A549 (cell line): ENCODE measurements at regions not wholly inside any gene's neighbourhood (a gene's known extent, or its start where the extent isn't known, plus 50 kb on each side); places are given as distances from the start of the nearest gene placed in this dataset.

ENCODE experiments used
- ATAC-seq, 2 experiments: fragments of 200-7000 bp in 1 of 2; fragments of >200 bp in 1 of 2; cut with Nextera tagmentation in 1 of 2; cut with Tn5 transposase in 1 of 2; 3 replicates each; pipeline versions ENCODE4 v1.8.0 to v1.9.1; 2018 to 2020; ENCODE audit warnings: mild to moderate bottlenecking in 1 of 2, moderate library complexity in 1 of 2
- CTCF ChIA-PET: fragments of 300-600 bp; sonication (Branson Sonifier 250); formaldehyde crosslinking; extraction: SDS; loops from one replicate; lab custom pipeline; 2021; ENCODE audit warnings: antibody characterized with exemption, inconsistent platforms; lab: Yijun Ruan, JAX
- POLR2A ChIA-PET: fragments of 350-600 bp; formaldehyde crosslinking; extraction: SDS; loops from one replicate; lab custom pipeline; 2021; ENCODE audit warnings: antibody characterized with exemption, inconsistent platforms; lab: Yijun Ruan, JAX
- DNase-seq, 2 experiments: peaks; one replicate each; pipeline versions ENCODE4 v3.0.0 to v3.0.0-alpha.2; 2011 to 2016; ENCODE audit warnings: low read depth in 1 of 2, low spot score in 1 of 2
- FAIRE-seq: peaks from 2 replicates; lab custom pipeline; 2011; peaks lifted over from hg19 to GRCh38; lab: Jason Lieb, UNC
- H3K27ac ChIP-seq, 2 experiments: fragments of >200 bp; sonication (Bioruptor Twin); formaldehyde crosslinking; 3 replicates each; pipeline ENCODE4 v1.5.1; 2016 to 2017
- H3K4me1 ChIP-seq: fragments of >200 bp; sonication (Bioruptor Twin); formaldehyde crosslinking; 3 replicates; pipeline ENCODE4 v1.6.1; 2016
- H3K4me2 ChIP-seq: fragments of >200 bp; sonication (Bioruptor Twin); formaldehyde crosslinking; 3 replicates; pipeline ENCODE4 v1.6.1; 2016
- H3K4me3 ChIP-seq: fragments of >200 bp; sonication (Bioruptor Twin); formaldehyde crosslinking; 3 replicates; pipeline ENCODE4 v1.5.1; 2016
- H3K9me3 ChIP-seq: fragments of >200 bp; sonication (Bioruptor Twin); formaldehyde crosslinking; 3 replicates; pipeline ENCODE4 v1.6.1; 2016
- BCL3 ChIP-seq: fragments of >200 bp; sonication (Bioruptor Twin); formaldehyde crosslinking; IDR thresholded peaks from 3 replicates; pipeline ENCODE4 v1.6.1; 2016
- CTCF ChIP-seq: fragments of >200 bp; sonication (Bioruptor Twin); formaldehyde crosslinking; IDR thresholded peaks from 3 replicates; pipeline ENCODE4 v1.5.1; 2016
- EHF ChIP-seq: fragments of 250-450 bp; sonication (Bioruptor Pico); IDR thresholded peaks from 2 replicates; pipeline ENCODE4 v1.5.0; 2020; ENCODE audit warnings: mild to moderate bottlenecking
- EHMT2 ChIP-seq: fragments of 200-600 bp; sonication (generic); IDR thresholded peaks from 2 replicates; pipeline ENCODE4 v1.6.1; 2016; ENCODE audit warnings: antibody characterized with exemption, low read depth, mild to moderate bottlenecking, moderate library complexity
- EP300 ChIP-seq, 2 experiments: fragments of >200 bp; sonication (Bioruptor Twin); formaldehyde crosslinking; IDR thresholded peaks; 2 replicates in 1 of 2; 3 replicates in 1 of 2; pipeline ENCODE4 v1.6.1; 2016 to 2017
- FOSL2 ChIP-seq, 2 experiments: fragments of 450-650 bp in 1 of 2; fragments of >200 bp in 1 of 2; sonication (Bioruptor Twin) in 1 of 2; formaldehyde crosslinking; IDR thresholded peaks; 2 replicates each; pipeline versions ENCODE4 v1.5.0 to v1.6.1; 2016 to 2020; ENCODE audit warnings: mild to moderate bottlenecking in 1 of 2, moderate library complexity in 1 of 2
- FOXS1 ChIP-seq: fragments of 250-450 bp; sonication (Bioruptor Pico); IDR thresholded peaks from 2 replicates; pipeline ENCODE4 v1.5.0; 2020; ENCODE audit warnings: mild to moderate bottlenecking, moderate library complexity
- GATA3 ChIP-seq: IDR thresholded peaks from 2 replicates; pipeline ENCODE4 v1.6.1; 2012; ENCODE audit warnings: borderline replicate concordance
- HEYL ChIP-seq: fragments of 250-450 bp; sonication (Bioruptor Pico); IDR thresholded peaks from 2 replicates; pipeline ENCODE4 v1.8.0; 2021; ENCODE audit warnings: mild to moderate bottlenecking, moderate library complexity
- HMGXB4 ChIP-seq: fragments of 250-450 bp; sonication (Bioruptor Pico); IDR thresholded peaks from 2 replicates; pipeline ENCODE4 v1.5.0; 2021; ENCODE audit warnings: mild to moderate bottlenecking, moderate library complexity, borderline replicate concordance
- HOXB13 ChIP-seq: fragments of 250-450 bp; sonication (Bioruptor Pico); IDR thresholded peaks from 2 replicates; pipeline ENCODE4 v1.5.0; 2020; ENCODE audit warnings: low read depth, mild to moderate bottlenecking, moderate library complexity
- HOXB5 ChIP-seq: fragments of 250-450 bp; sonication (Bioruptor Pico); IDR thresholded peaks from 2 replicates; pipeline ENCODE4 v1.5.0; 2020; ENCODE audit warnings: mild to moderate bottlenecking, moderate library complexity
- JUN ChIP-seq, 2 experiments: fragments of >200 bp; sonication (Bioruptor Twin); formaldehyde crosslinking; IDR thresholded peaks; 2 replicates in 1 of 2; 3 replicates in 1 of 2; pipeline ENCODE4 v1.6.1; 2016 to 2017
- KDM5A ChIP-seq: fragments of 200-600 bp; sonication (generic); IDR thresholded peaks from 2 replicates; pipeline ENCODE4 v1.6.1; 2016; ENCODE audit warnings: antibody characterized with exemption, mild to moderate bottlenecking
- MAZ ChIP-seq: fragments of 150-350 bp; IDR thresholded peaks from 2 replicates; pipeline ENCODE4 v1.6.1; 2014; ENCODE audit warnings: antibody characterized with exemption, low read depth, low read length, borderline replicate concordance
- MYC ChIP-seq: IDR thresholded peaks from 2 replicates; pipeline ENCODE4 v1.6.1; 2012; ENCODE audit warnings: mild to moderate bottlenecking, inconsistent platforms, low read length, improper control_type of control experiment, borderline replicate concordance
- NPAS2 ChIP-seq: fragments of 250-450 bp; sonication (Bioruptor Pico); IDR thresholded peaks from 2 replicates; pipeline ENCODE4 v1.8.0; 2022; ENCODE audit warnings: mild to moderate bottlenecking, moderate library complexity, borderline replicate concordance
- NR3C1 ChIP-seq: fragments of >200 bp; sonication (Bioruptor Twin); formaldehyde crosslinking; IDR thresholded peaks from 3 replicates; pipeline ENCODE4 v1.6.1; 2017
- PBX3 ChIP-seq: IDR thresholded peaks from 2 replicates; pipeline ENCODE4 v1.6.1; 2012
- POLR2A ChIP-seq: IDR thresholded peaks from 2 replicates; pipeline ENCODE4 v1.6.1; 2012; ENCODE audit warnings: mild to moderate bottlenecking, low read length
- POLR2AphosphoS2 ChIP-seq: conservative IDR thresholded peaks from 2 replicates; pipeline ENCODE4 v1.6.1; 2012; ENCODE audit warnings: low read length, improper control_type of control experiment, inconsistent platforms
- RARB ChIP-seq: fragments of 250-450 bp; sonication (Bioruptor Pico); IDR thresholded peaks from 2 replicates; pipeline ENCODE4 v1.8.0; 2021; ENCODE audit warnings: mild to moderate bottlenecking, moderate library complexity
- REST ChIP-seq: fragments of 200-600 bp; sonication (generic); IDR thresholded peaks from 2 replicates; pipeline ENCODE4 v1.6.1; 2016; ENCODE audit warnings: antibody characterized with exemption, mild to moderate bottlenecking, moderate library complexity
- RFX5 ChIP-seq: fragments of 450-650 bp; IDR thresholded peaks from 2 replicates; pipeline ENCODE4 v1.7.1; 2014; ENCODE audit warnings: antibody characterized with exemption, mild to moderate bottlenecking, moderate library complexity
- TP53 ChIP-seq: fragments of 250-450 bp; sonication (Bioruptor Pico); IDR thresholded peaks from 2 replicates; pipeline ENCODE4 v1.5.0; 2021; ENCODE audit warnings: mild to moderate bottlenecking, moderate library complexity
- USF2 ChIP-seq: fragments of 450-650 bp; IDR thresholded peaks from 2 replicates; pipeline ENCODE4 v1.6.1; 2014; ENCODE audit warnings: antibody characterized with exemption
- WGBS: methylation state at CpG from one replicate; pipeline ENCODE4 v1.1.6; 2017; ENCODE audit errors: missing lambda C conversion rate; 5-methylcytosine and 5-hydroxymethylcytosine counted together

- no peak overlapping the region for H3K4me3 ChIP-seq
- ChIA-PET CTCF (interaction anchor here (0.7 to 0.8 kb wide), 2 partner anchors 67 to 106 kb away, joined by 3 read pairs; no protein-coding TSS in a partner anchor), POLR2A (no interaction called here)
- no peak for ATAC-seq
- no peak overlapping the region for H3K4me2 ChIP-seq
- TF ChIP-seq GATA3 (no peak), HOXB13 (no peak), NPAS2 (no peak), KDM5A (no peak), MAZ (no peak), EHMT2 (no peak), HEYL (CRISPR knock-in tag) (no peak), HMGXB4 (no peak), JUN (IDR thresholded peaks at IDR 0.05) (no peak), RFX5 (no peak), EHF (no peak), PBX3 (no peak), RARB (no peak), NR3C1 (no peak), REST (no peak), MYC (no peak), CTCF (no peak), POLR2A (no peak)
- TF ChIP-seq, all 56 proteins: peak for 0
- 81% methylated on average over 3 of the region's 3 CpGs for WGBS
- Histone ChIP-seq H3K9me3 (no peaks in the 10 kb centered on the region), H3K4me1 (peaks cover 31% of the 10 kb centered on the region), H3K27ac (peak overlapping the region; percentile 15 to 87; a peak in 4 of 6 replicates)
- FAIRE-seq (no peak), DNase-seq (no peak)
Measured at GRCh38 chr2:56743807-56744206, 560.0 kb downstream of the CCDC85A start.

GRCh38 chr2:56749152-56749752 lies 565.5 kb downstream of the CCDC85A start:
- POLR2A ChIA-PET = no interaction called here
- ATAC-seq = peak in 1 of 2 experiments; percentile 49; a peak in 2 of 6 replicates
- no peak for TF ChIP-seq EP300 (IDR thresholded peaks at IDR 0.05)
- TF ChIP-seq BCL3 = no peak
- TF ChIP-seq POLR2AphosphoS2 = no peak
- no peak for TF ChIP-seq KDM5A
- no peak for TF ChIP-seq USF2
- TF ChIP-seq TP53 = no peak
- no peak for TF ChIP-seq FOSL2 (IDR thresholded peaks at IDR 0.05)
- TF ChIP-seq FOSL2 (CRISPR knock-in tag; IDR thresholded peaks at IDR 0.05) = no peak
- TF ChIP-seq FOXS1 (CRISPR knock-in tag) = no peak
- TF ChIP-seq HMGXB4 = no peak
- no peak for TF ChIP-seq HOXB5

More at GRCh38 chr2:56749152-56749752, 565.5 kb downstream of the CCDC85A start:
- no peak overlapping the region for H3K4me2 ChIP-seq
- H3K4me3 ChIP-seq = no peak overlapping the region
- 9% methylated on average over 2 of the region's 2 CpGs for WGBS
- H3K4me1 ChIP-seq = no peaks in the 10 kb centered on the region
- CTCF ChIA-PET = interaction anchor here (0.7 to 2.4 kb wide), 9 partner anchors 15 to 568 kb away, joined by 3 to 22 read pairs (median 4); partner anchors contain the start of gene CCDC85A
- DNase-seq (peak; percentile 6 to 48), FAIRE-seq (no peak)
- H3K9me3 ChIP-seq = no peaks in the 10 kb centered on the region
- H3K27ac ChIP-seq = no peak overlapping the region
